GM19467 (cell line): ENCODE measurements at regions not wholly inside any gene's neighbourhood (a gene's known extent, or its start where the extent isn't known, plus 50 kb on each side); places are given as distances from the start of the nearest gene placed in this dataset.

Experiments used
- ATAC-seq: cut with Tn5 transposase; IDR thresholded peaks from one replicate; pipeline ENCODE4 v1.9.1; 2021; ENCODE audit warnings: mild to moderate bottlenecking, moderate library complexity; ENCODE audit not compliant: unreplicated experiment

- ATAC-seq, result no peak
Measured at GRCh38 chr14:47785058-47785457, 109.7 kb upstream of the MDGA2 start.

- no peak for ATAC-seq
Measured at GRCh38 chr14:47778631-47779030, 103.2 kb upstream of the MDGA2 start.

GRCh38 chr14:47772652-47773051 is 97.2 kb upstream of the MDGA2 start:
- ATAC-seq, result no peak

- ATAC-seq, result no peak
Measured at GRCh38 chr14:47763188-47763854, 87.9 kb upstream of the MDGA2 start.

- ATAC-seq, result no peak
Measured at GRCh38 chr14:47746986-47747385, 71.6 kb upstream of the MDGA2 start.

GRCh38 chr14:47744155-47744554 is 68.8 kb upstream of the MDGA2 start:
- ATAC-seq, result no peak

GRCh38 chr14:47739541-47739940 is 64.1 kb upstream of the MDGA2 start:
- no peak for ATAC-seq

- ATAC-seq, result no peak
Measured at GRCh38 chr14:47730296-47730695, 54.9 kb upstream of the MDGA2 start.
